NT2/D1 (cell line): ENCODE measurements at regions not wholly inside any gene's neighbourhood (a gene's known extent, or its start where the extent isn't known, plus 50 kb on each side); places are given as distances from the start of the nearest gene placed in this dataset.

Experiments
- SUZ12 ChIP-seq: IDR thresholded peaks from 2 replicates; pipeline ENCODE4 v1.6.1; 2011; ENCODE audit not compliant: insufficient read length, insufficient read depth; ENCODE audit errors: extremely low read depth
- YY1 ChIP-seq: IDR thresholded peaks from 2 replicates; pipeline ENCODE4 v1.6.1; 2011; ENCODE audit not compliant: insufficient read length, insufficient read depth
- ZNF274 ChIP-seq: IDR thresholded peaks from 2 replicates; pipeline ENCODE4 v1.6.1; 2011; ENCODE audit warnings: mild to moderate bottlenecking, low read depth, low read length

GRCh38 chr15:62519900-62520299 lies 354.8 kb upstream of the C2CD4B start:
- no peak for TF ChIP-seq ZNF274
- TF ChIP-seq YY1: no peak
- TF ChIP-seq SUZ12: no peak
